ENCODE measurements at regions not wholly inside any gene's neighbourhood (a gene's known extent, or its start where the extent isn't known, plus 50 kb on each side); places are given as distances from the start of the nearest gene placed in this dataset.

DNA sequence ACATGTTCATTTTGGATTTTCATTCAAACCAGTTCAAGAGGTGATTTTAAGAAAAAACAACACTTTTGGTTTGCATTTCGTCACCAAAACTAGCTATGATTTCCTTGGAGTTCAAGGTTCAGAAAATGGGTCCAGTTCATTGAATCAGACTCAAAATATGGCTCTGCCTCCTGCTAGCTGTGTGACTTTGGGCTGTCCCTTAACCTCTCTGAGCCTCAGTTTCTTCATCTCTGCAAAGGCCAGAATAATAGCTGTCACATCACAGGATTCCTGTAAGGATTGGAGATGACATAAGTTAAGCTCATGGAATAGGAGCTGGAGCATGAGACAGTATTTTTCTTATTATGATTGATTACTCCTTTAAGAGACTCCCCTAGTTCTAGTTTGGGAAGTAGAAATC lies 147.8 kb upstream of the SMIM23 start:
- no peak for TF ChIP-seq CEBPB (IDR thresholded peaks at IDR 0.05)
- no peak for TF ChIP-seq RAD21 (IDR thresholded peaks at IDR 0.05; ENCODE audit: low read depth)
- no peak for TF ChIP-seq FOXM1 (IDR thresholded peaks at IDR 0.05; ENCODE audit: borderline replicate concordance, low read depth)
- TF ChIP-seq REST (IDR thresholded peaks at IDR 0.05; ENCODE audit: low read depth) = no peak
- TF ChIP-seq, protein P1, sequence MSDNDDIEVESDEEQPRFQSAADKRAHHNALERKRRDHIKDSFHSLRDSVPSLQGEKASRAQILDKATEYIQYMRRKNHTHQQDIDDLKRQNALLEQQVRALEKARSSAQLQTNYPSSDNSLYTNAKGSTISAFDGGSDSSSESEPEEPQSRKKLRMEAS (IDR thresholded peaks at IDR 0.05) = no peak
- TF ChIP-seq EGR1 (IDR thresholded peaks at IDR 0.05) = no peak
- no peak for TF ChIP-seq EP300 (IDR thresholded peaks at IDR 0.05; ENCODE audit: borderline replicate concordance)
- no peak for TF ChIP-seq NFIC (IDR thresholded peaks at IDR 0.05)
- no peak for TF ChIP-seq ZBTB7A (IDR thresholded peaks at IDR 0.05; ENCODE audit: low read depth)
- TF ChIP-seq TCF12 (IDR thresholded peaks at IDR 0.05; ENCODE audit: low read depth) = no peak
- no peak for TF ChIP-seq TAF1 (IDR thresholded peaks at IDR 0.05; ENCODE audit: low read depth)
- TF ChIP-seq YY1 (IDR thresholded peaks at IDR 0.05; ENCODE audit: low read depth) = no peak
- TF ChIP-seq USF1 (IDR thresholded peaks at IDR 0.05) = no peak

GRCh38 chr5:171639205-171639621 lies 146.4 kb upstream of the SMIM23 start:
- TF ChIP-seq EP300 (IDR thresholded peaks at IDR 0.05; ENCODE audit: borderline replicate concordance) = no peak
- no peak for TF ChIP-seq USF1 (IDR thresholded peaks at IDR 0.05)
- no peak for TF ChIP-seq CREB1 (IDR thresholded peaks at IDR 0.05; ENCODE audit: low read depth)
- no peak for TF ChIP-seq YY1 (IDR thresholded peaks at IDR 0.05; ENCODE audit: low read depth)
- no peak for TF ChIP-seq RAD21 (IDR thresholded peaks at IDR 0.05; ENCODE audit: low read depth)
- TF ChIP-seq CEBPB (IDR thresholded peaks at IDR 0.05) = no peak
- TF ChIP-seq EGR1 (IDR thresholded peaks at IDR 0.05) = no peak
- TF ChIP-seq FOXM1 (IDR thresholded peaks at IDR 0.05; ENCODE audit: borderline replicate concordance, low read depth) = no peak
- TF ChIP-seq, protein P1 (IDR thresholded peaks at IDR 0.05) = no peak
- no peak for TF ChIP-seq TAF1 (IDR thresholded peaks at IDR 0.05; ENCODE audit: low read depth)
- TF ChIP-seq NFIC (IDR thresholded peaks at IDR 0.05) = no peak
- TF ChIP-seq TCF12 (IDR thresholded peaks at IDR 0.05; ENCODE audit: low read depth) = no peak
- TF ChIP-seq TEAD4 (IDR thresholded peaks at IDR 0.05) = no peak
- no peak for TF ChIP-seq ZBTB7A (IDR thresholded peaks at IDR 0.05; ENCODE audit: low read depth)
- TF ChIP-seq REST (IDR thresholded peaks at IDR 0.05; ENCODE audit: low read depth) = no peak

DNA sequence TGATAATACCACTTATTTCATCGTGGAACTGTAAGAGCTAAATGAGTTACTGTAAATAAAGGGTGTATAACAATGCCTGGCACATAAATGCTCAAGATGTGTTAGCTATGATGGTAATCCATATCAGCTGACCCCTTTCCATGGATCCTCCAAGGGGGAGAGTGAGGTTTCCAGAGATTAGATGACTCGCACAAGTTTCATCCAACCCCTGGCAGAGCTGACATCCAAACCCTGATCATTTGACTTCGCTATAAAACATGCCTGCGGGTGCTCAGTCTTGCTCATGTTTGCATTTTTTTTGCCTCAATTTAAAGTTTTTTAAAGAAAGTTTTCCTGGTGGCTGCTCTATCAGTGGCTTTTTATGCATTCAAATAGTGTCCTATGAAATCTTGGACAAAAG lies 145.7 kb upstream of the SMIM23 start:
- no peak for TF ChIP-seq CEBPB (IDR thresholded peaks at IDR 0.05)
- no peak for TF ChIP-seq FOXM1 (IDR thresholded peaks at IDR 0.05; ENCODE audit: borderline replicate concordance, low read depth)
- TF ChIP-seq RAD21 (IDR thresholded peaks at IDR 0.05; ENCODE audit: low read depth) = no peak
- no peak for TF ChIP-seq CREB1 (IDR thresholded peaks at IDR 0.05; ENCODE audit: low read depth)
- TF ChIP-seq TAF1 (IDR thresholded peaks at IDR 0.05; ENCODE audit: low read depth) = no peak
- TF ChIP-seq ZBTB7A (IDR thresholded peaks at IDR 0.05; ENCODE audit: low read depth) = no peak
- TF ChIP-seq, protein P1 (IDR thresholded peaks at IDR 0.05) = no peak
- no peak for TF ChIP-seq NFIC (IDR thresholded peaks at IDR 0.05)

GRCh38 chr5:171640480-171640879 lies 145.1 kb upstream of the SMIM23 start:
- TF ChIP-seq NFIC (IDR thresholded peaks at IDR 0.05) (no peak), FOXM1 (IDR thresholded peaks at IDR 0.05; ENCODE audit: borderline replicate concordance, low read depth) (no peak), USF1 (IDR thresholded peaks at IDR 0.05) (no peak), TCF12 (IDR thresholded peaks at IDR 0.05; ENCODE audit: low read depth) (no peak), EP300 (IDR thresholded peaks at IDR 0.05; ENCODE audit: borderline replicate concordance) (no peak), CEBPB (IDR thresholded peaks at IDR 0.05) (no peak), REST (IDR thresholded peaks at IDR 0.05; ENCODE audit: low read depth) (no peak), ZBTB7A (IDR thresholded peaks at IDR 0.05; ENCODE audit: low read depth) (no peak), TEAD4 (IDR thresholded peaks at IDR 0.05) (no peak), YY1 (IDR thresholded peaks at IDR 0.05; ENCODE audit: low read depth) (no peak), TAF1 (IDR thresholded peaks at IDR 0.05; ENCODE audit: low read depth) (no peak)
- TF ChIP-seq, protein P1 (IDR thresholded peaks at IDR 0.05) = no peak
